Skeletal muscle satellite cell (primary cell): ENCODE measurements at regions not wholly inside any gene's neighbourhood (a gene's known extent, or its start where the extent isn't known, plus 50 kb on each side); places are given as distances from the start of the nearest gene placed in this dataset.
"Not testable (repeated sequence)": the region's sequence is repeated elsewhere in the genome, so short reads cannot be mapped to it uniquely, and the experiment has no call there.

Experiments
- H3K27me3 ChIP-seq: 2 replicates; pipeline ENCODE4 v1.7.0; 2013; ENCODE audit warnings: low read length; ENCODE audit not compliant: control insufficient read depth, insufficient read depth
- H3K36me3 ChIP-seq: 2 replicates; pipeline ENCODE4 v1.7.0; 2013; ENCODE audit warnings: mild to moderate bottlenecking, control low read depth, low read length; ENCODE audit not compliant: insufficient read depth
- H3K4me1 ChIP-seq: 2 replicates; pipeline ENCODE4 v1.7.0; 2013; ENCODE audit warnings: low read length; ENCODE audit not compliant: control insufficient read depth, insufficient read depth
- H3K4me2 ChIP-seq: 2 replicates; pipeline ENCODE4 v1.7.0; 2013; ENCODE audit warnings: mild to moderate bottlenecking, low read length
- H3K4me3 ChIP-seq: 2 replicates; pipeline ENCODE4 v1.7.0; 2013; ENCODE audit warnings: low read length
- H3K9ac ChIP-seq: 2 replicates; pipeline ENCODE4 v1.7.0; 2013; ENCODE audit warnings: mild to moderate bottlenecking, low read depth, low read length, moderate library complexity
- H3K9me3 ChIP-seq: replicated peaks from 2 replicates; pipeline ENCODE4 v1.7.0; 2013; ENCODE audit warnings: mild to moderate bottlenecking, control low read depth, low read length

- Histone ChIP-seq H3K9me3 (peaks cover 4% of the 10 kb centered on the region), H3K36me3 (no peaks in the 10 kb centered on the region), H3K4me1 (no peaks in the 10 kb centered on the region), H3K9ac (no peak overlapping the region), H3K27me3 (no peaks in the 10 kb centered on the region), H3K4me3 (no peak overlapping the region), H3K4me2 (no peak overlapping the region)
These were observed 1862.4 kb upstream of the ACO1 start for GRCh38 chr9:30522061-30522460.

DNA sequence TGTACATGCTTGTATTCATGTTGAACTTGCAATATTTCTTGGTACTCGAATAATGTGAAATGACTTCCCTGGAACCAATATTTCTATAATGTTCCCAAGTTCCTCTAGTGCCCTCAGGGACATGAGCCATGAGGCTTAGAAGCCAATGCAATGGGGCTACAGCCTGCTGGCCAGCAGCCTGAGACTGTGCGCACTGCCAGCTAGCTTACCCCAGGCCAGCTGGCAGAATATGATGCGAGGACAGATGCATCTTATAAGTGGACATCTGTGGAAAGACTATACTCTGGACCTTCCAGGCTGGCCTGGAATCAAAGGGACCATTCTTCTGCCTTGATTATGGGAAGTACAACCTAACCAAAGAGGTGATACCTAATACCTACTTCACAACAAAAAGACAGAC, 1862.0 kb upstream of the ACO1 start:
- Histone ChIP-seq H3K4me3 (no peak overlapping the region), H3K36me3 (no peaks in the 10 kb centered on the region)

GRCh38 chr9:30524311-30524710, 1860.1 kb upstream of the ACO1 start:
- Histone ChIP-seq H3K4me1 (no peaks in the 10 kb centered on the region), H3K4me3 (no peak overlapping the region), H3K36me3 (no peaks in the 10 kb centered on the region), H3K4me2 (no peak overlapping the region), H3K9ac (no peak overlapping the region), H3K9me3 (peaks cover 4% of the 10 kb centered on the region), H3K27me3 (no peaks in the 10 kb centered on the region)

More for the DNA sequence above, 1862.0 kb upstream of the ACO1 start:
- no peak overlapping the region for H3K4me2 ChIP-seq
- peaks cover 4% of the 10 kb centered on the region for H3K9me3 ChIP-seq
- no peaks in the 10 kb centered on the region for H3K27me3 ChIP-seq
- H3K4me1 ChIP-seq = no peaks in the 10 kb centered on the region
- no peak overlapping the region for H3K9ac ChIP-seq

DNA sequence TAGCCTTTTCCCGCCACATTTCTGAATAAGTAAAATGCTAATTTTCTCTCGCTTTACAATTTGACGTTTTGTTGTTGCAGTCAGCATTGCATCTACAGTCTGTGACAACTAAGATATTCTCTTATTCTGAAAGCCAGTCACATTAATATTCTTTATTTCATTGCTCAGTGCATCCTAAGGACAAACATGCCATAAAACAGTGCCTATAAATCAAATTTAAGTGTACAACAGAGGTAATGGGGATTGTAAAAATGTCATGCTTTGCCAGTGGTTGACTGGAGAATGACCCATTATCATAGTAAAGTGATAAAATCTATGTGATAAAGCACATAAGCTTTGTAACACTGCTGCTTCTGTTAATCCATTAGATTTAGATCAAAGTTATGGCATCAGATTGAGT, 1850.0 kb upstream of the ACO1 start:
- no peaks in the 10 kb centered on the region for H3K4me1 ChIP-seq

GRCh38 chr9:30534896-30535295, 1849.5 kb upstream of the ACO1 start:
- no peak overlapping the region for H3K4me3 ChIP-seq
- no peak overlapping the region for H3K9ac ChIP-seq
- H3K36me3 ChIP-seq = no peaks in the 10 kb centered on the region
- H3K4me1 ChIP-seq = no peaks in the 10 kb centered on the region
- no peak overlapping the region for H3K4me2 ChIP-seq
- peaks cover 3% of the 10 kb centered on the region for H3K9me3 ChIP-seq
- H3K27me3 ChIP-seq = no peaks in the 10 kb centered on the region

More for the DNA sequence above, 1850.0 kb upstream of the ACO1 start:
- Histone ChIP-seq H3K36me3 (no peaks in the 10 kb centered on the region), H3K4me2 (no peak overlapping the region), H3K9me3 (peaks cover 3% of the 10 kb centered on the region), H3K4me3 (no peak overlapping the region), H3K9ac (no peak overlapping the region), H3K27me3 (no peaks in the 10 kb centered on the region)

DNA sequence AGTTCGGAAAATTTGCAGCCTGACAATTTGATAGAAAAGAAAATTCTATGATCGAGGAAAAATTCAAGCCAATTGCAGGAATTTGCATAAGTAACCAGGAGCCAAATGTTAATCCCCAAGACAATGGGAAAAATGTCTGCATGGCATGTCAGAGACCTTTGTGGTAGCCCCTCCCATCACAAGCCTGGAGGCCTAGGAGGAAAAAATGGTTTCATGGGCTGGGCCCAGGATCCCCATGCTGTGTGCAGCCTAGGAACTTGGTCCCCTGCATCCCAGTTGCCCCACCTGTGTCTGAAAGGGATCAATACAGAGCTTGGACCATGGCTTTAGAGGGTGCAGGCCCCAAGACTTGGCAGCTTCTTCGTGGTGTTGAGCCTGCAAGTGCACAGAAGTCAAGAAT, 1847.9 kb upstream of the ACO1 start:
- Histone ChIP-seq H3K9ac (no peak overlapping the region), H3K36me3 (no peaks in the 10 kb centered on the region), H3K27me3 (no peaks in the 10 kb centered on the region), H3K4me1 (no peaks in the 10 kb centered on the region), H3K4me3 (no peak overlapping the region), H3K4me2 (no peak overlapping the region), H3K9me3 (no peaks in the 10 kb centered on the region)

- H3K36me3 ChIP-seq, H3K9ac ChIP-seq, H3K27me3 ChIP-seq, H3K4me2 ChIP-seq, H3K4me3 ChIP-seq, H3K4me1 ChIP-seq, H3K9me3 ChIP-seq: not testable (repeated sequence)
These were observed 1844.7 kb upstream of the ACO1 start for GRCh38 chr9:30539696-30540095.

- H3K9me3 ChIP-seq = peaks cover 3% of the 10 kb centered on the region
- H3K9ac ChIP-seq = no peak overlapping the region
- no peaks in the 10 kb centered on the region for H3K27me3 ChIP-seq
- no peaks in the 10 kb centered on the region for H3K36me3 ChIP-seq
- H3K4me1 ChIP-seq = no peaks in the 10 kb centered on the region
- H3K4me3 ChIP-seq = no peak overlapping the region
- H3K4me2 ChIP-seq = no peak overlapping the region
These were observed 1809.9 kb upstream of the ACO1 start for GRCh38 chr9:30574355-30575151.

DNA sequence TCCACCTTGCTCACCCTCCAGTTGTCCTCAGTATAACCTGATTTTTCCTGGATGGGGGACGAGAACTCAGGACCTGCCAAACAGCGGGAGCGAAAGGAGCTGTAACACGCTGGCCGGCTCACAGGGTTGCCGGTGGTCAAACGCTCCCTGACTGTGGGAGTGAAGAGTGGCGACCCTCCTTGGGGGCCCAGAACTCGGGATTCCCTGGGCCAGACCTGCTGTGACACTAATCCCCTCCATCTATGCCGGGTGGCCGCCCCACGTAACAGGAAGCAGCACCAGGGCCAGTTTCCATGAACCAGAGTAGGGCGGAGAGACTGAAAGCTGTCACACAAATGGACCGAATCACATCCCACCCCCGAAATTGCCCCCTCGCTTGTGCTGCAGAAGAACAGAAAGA, 1809.2 kb upstream of the ACO1 start:
- H3K4me2 ChIP-seq = no peak overlapping the region
- H3K36me3 ChIP-seq = no peaks in the 10 kb centered on the region
- no peaks in the 10 kb centered on the region for H3K4me1 ChIP-seq
- no peaks in the 10 kb centered on the region for H3K27me3 ChIP-seq
- no peak overlapping the region for H3K9ac ChIP-seq
- no peak overlapping the region for H3K4me3 ChIP-seq
- peaks cover 3% of the 10 kb centered on the region for H3K9me3 ChIP-seq

DNA sequence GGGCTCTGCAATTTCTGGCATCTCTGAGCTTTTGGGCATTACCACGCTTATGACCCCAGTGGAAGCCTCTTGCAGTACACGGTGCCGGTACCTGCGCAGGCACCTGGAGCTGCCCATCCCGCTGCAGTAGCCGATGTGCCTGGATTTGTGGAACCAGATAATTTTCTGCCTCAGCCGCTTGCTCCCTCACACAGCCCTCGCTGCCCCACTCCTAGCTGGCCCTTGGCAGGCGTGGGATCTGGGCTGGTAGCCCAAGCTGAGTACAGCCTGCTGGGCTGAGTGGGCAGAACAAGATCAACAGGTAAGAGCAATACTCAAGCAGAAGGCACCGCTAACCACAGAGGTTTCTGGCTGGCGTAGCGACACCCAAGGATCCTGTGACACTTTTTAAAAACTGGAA, 1808.8 kb upstream of the ACO1 start:
- Histone ChIP-seq H3K9me3 (peaks cover 3% of the 10 kb centered on the region), H3K36me3 (no peaks in the 10 kb centered on the region), H3K4me1 (no peaks in the 10 kb centered on the region), H3K4me2 (no peak overlapping the region), H3K27me3 (no peaks in the 10 kb centered on the region), H3K4me3 (no peak overlapping the region), H3K9ac (no peak overlapping the region)

DNA sequence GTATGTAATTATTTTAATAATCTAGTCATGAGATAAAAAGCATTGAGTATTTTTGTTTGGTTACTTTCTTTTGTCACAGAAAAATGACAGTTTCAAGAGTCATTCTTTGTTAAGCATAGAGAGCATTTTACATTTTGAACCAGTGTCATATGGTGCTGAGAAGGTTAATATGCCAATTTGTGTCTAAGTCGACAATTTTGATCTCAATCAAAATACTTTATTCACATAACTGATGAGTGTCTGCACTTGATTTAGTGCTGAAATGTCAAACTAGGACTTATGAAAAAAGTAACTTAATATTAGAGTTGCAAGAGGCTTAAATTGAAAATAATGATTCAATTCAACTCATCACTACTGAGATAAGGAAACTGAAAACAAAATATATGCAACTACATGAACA, 1804.6 kb upstream of the ACO1 start:
- H3K36me3 ChIP-seq = no peaks in the 10 kb centered on the region
- H3K9ac ChIP-seq = no peak overlapping the region
- H3K4me1 ChIP-seq = no peaks in the 10 kb centered on the region
- H3K4me2 ChIP-seq = no peak overlapping the region
- H3K4me3 ChIP-seq = no peak overlapping the region
- peaks cover 3% of the 10 kb centered on the region for H3K9me3 ChIP-seq
- H3K27me3 ChIP-seq = no peaks in the 10 kb centered on the region

GRCh38 chr9:30582240-30582639, 1802.2 kb upstream of the ACO1 start:
- H3K4me3 ChIP-seq = no peak overlapping the region
- no peaks in the 10 kb centered on the region for H3K36me3 ChIP-seq
- no peak overlapping the region for H3K4me2 ChIP-seq
- no peaks in the 10 kb centered on the region for H3K9me3 ChIP-seq
- H3K9ac ChIP-seq = no peak overlapping the region
- no peaks in the 10 kb centered on the region for H3K27me3 ChIP-seq
- H3K4me1 ChIP-seq = no peaks in the 10 kb centered on the region
